PC-3 (cell line): ENCODE measurements at regions not wholly inside any gene's neighbourhood (a gene's known extent, or its start where the extent isn't known, plus 50 kb on each side); places are given as distances from the start of the nearest gene placed in this dataset.

Experiments
- ATAC-seq: fragments of 200-7000 bp; cut with Tn5 transposase; 2 replicates; pipeline ENCODE4 v1.9.1; 2020; ENCODE audit warnings: mild to moderate bottlenecking, moderate library complexity
- BruUV-seq: library from RNA; stranded (reverse); fragments of 400-500 nt; replicated peaks from 2 replicates; lab custom pipeline; 2021; lab: Mats Ljungman, UMichigan
- CTCF ChIA-PET: fragments of 300-600 bp; sonication (Branson Sonifier 250); formaldehyde crosslinking; loops from one replicate; lab custom pipeline; 2022; ENCODE audit warnings: antibody characterized with exemption; lab: Charles Lee
- POLR2A ChIA-PET: fragments of 300-600 bp; sonication (Branson Sonifier 250); formaldehyde crosslinking; loops from one replicate; lab custom pipeline; 2022; ENCODE audit warnings: antibody characterized with exemption; ENCODE audit not compliant: unreplicated experiment; lab: Charles Lee
- DNase-seq: peaks from one replicate; pipeline ENCODE4 v3.0.0-alpha.2; 2015
- H2AFZ ChIP-seq: fragments of 300-600 bp; sonication (generic); 2 replicates; pipeline ENCODE4 v1.6.0; 2016; ENCODE audit warnings: antibody characterized with exemption, low read length
- H3F3A ChIP-seq: fragments of 300-600 bp; sonication (generic); one replicate; pipeline ENCODE4 v1.6.0; 2017; ENCODE audit warnings: antibody characterized with exemption, low read length, control low read depth, mild to moderate bottlenecking; ENCODE audit not compliant: unreplicated experiment
- H3K27ac ChIP-seq: fragments of 300-600 bp; sonication (generic); 2 replicates; pipeline ENCODE4 v1.5.1; 2016; ENCODE audit warnings: mild to moderate bottlenecking, low read length
- H3K27me3 ChIP-seq: fragments of 300-600 bp; sonication (generic); 2 replicates; pipeline ENCODE4 v1.6.1; 2016; ENCODE audit warnings: low read length, mixed read lengths
- H3K36me3 ChIP-seq: fragments of 300-600 bp; sonication (generic); 2 replicates; pipeline ENCODE4 v1.6.1; 2016; ENCODE audit warnings: low read depth, mixed run types, low read length, mixed read lengths
- H3K4me1 ChIP-seq: fragments of 300-600 bp; sonication (generic); 2 replicates; pipeline ENCODE4 v1.5.1; 2016; ENCODE audit warnings: low read length; ENCODE audit not compliant: insufficient read depth
- H3K4me2 ChIP-seq: fragments of 300-600 bp; sonication (generic); 2 replicates; pipeline ENCODE4 v1.6.0; 2016; ENCODE audit warnings: low read length
- H3K4me3 ChIP-seq: fragments of 300-600 bp; sonication (generic); 2 replicates; pipeline ENCODE4 v1.5.1; 2016; ENCODE audit warnings: mild to moderate bottlenecking, low read length, mixed read lengths
- H3K79me2 ChIP-seq: fragments of 300-600 bp; sonication (generic); 2 replicates; pipeline ENCODE4 v1.6.1; 2017; ENCODE audit warnings: low read length, mixed read lengths
- H3K9ac ChIP-seq: fragments of 300-600 bp; sonication (generic); 2 replicates; pipeline ENCODE4 v1.6.0; 2016; ENCODE audit warnings: mild to moderate bottlenecking, low read length
- H3K9me2 ChIP-seq: fragments of 300-600 bp; sonication (generic); replicated peaks from 2 replicates; pipeline ENCODE4 v1.6.1; 2016; ENCODE audit warnings: mixed run types, low read length, mixed read lengths
- H3K9me3 ChIP-seq: fragments of 300-600 bp; sonication (generic); 2 replicates; pipeline ENCODE4 v1.6.1; 2016; ENCODE audit warnings: low read length, mixed read lengths
- H4K20me1 ChIP-seq: fragments of 300-600 bp; sonication (generic); 2 replicates; pipeline ENCODE4 v1.6.1; 2016; ENCODE audit warnings: low read length, mixed read lengths
- CTCF ChIP-seq: fragments of 300-600 bp; sonication (generic); conservative IDR thresholded peaks from 2 replicates; pipeline ENCODE4 v1.5.1; 2017; ENCODE audit warnings: antibody characterized with exemption, low read depth, mild to moderate bottlenecking, low read length
- EZH2 ChIP-seq: fragments of 300-600 bp; sonication (generic); IDR thresholded peaks from one replicate; pipeline ENCODE4 v1.6.1; 2017; ENCODE audit warnings: antibody characterized with exemption, mild to moderate bottlenecking, low read length; ENCODE audit not compliant: unreplicated experiment
- EZH2phosphoT487 ChIP-seq: fragments of 300-600 bp; sonication (generic); IDR thresholded peaks from 2 replicates; pipeline ENCODE4 v1.6.1; 2018; ENCODE audit warnings: mild to moderate bottlenecking, antibody characterized with exemption, low read length, borderline replicate concordance
- intact Hi-C: fragments of 100-400 bp; cut with micrococcal nuclease; formaldehyde crosslinking; loops from 2 replicates; pipeline ENCODE4 v1.9.0; 2023

GRCh38 chr6:50145125-50145524, 95.4 kb upstream of the DEFB112 start:
- Histone ChIP-seq H2AFZ (no peak overlapping the region), H3K36me3 (no peaks in the 10 kb centered on the region), H3K27ac (no peak overlapping the region), H3K9ac (no peak overlapping the region), H3F3A (no peaks in the 10 kb centered on the region), H3K9me2 (no peaks in the 10 kb centered on the region), H3K9me3 (no peaks in the 10 kb centered on the region), H4K20me1 (no peaks in the 10 kb centered on the region), H3K27me3 (peaks cover 3% of the 10 kb centered on the region), H3K79me2 (no peaks in the 10 kb centered on the region), H3K4me2 (no peak overlapping the region), H3K4me3 (no peak overlapping the region), H3K4me1 (no peaks in the 10 kb centered on the region)
- peak; percentile 65 for TF ChIP-seq CTCF
- no peak for TF ChIP-seq EZH2
- no peak for TF ChIP-seq EZH2phosphoT487
- ATAC-seq (no peak), DNase-seq (peak; percentile 39)
- intact Hi-C loops, result no loop called here
- POLR2A ChIA-PET, result no interaction called here
- BruUV-seq, result no TSS peak
- CTCF ChIA-PET, result interaction anchor here (0.6 to 0.7 kb wide), 4 partner anchors 27 to 1905 kb away, joined by 3 to 7 read pairs (median 4); no protein-coding TSS in a partner anchor

GRCh38 chr6:50147371-50147770, 97.6 kb upstream of the DEFB112 start:
- no TSS peak for BruUV-seq
- H3K4me2 ChIP-seq, result no peak overlapping the region
- CTCF ChIA-PET, result no interaction called here

More at GRCh38 chr6:50147371-50147770, 97.6 kb upstream of the DEFB112 start:
- Histone ChIP-seq H4K20me1 (no peaks in the 10 kb centered on the region), H3K9me3 (no peaks in the 10 kb centered on the region), H3F3A (no peaks in the 10 kb centered on the region), H3K9me2 (no peaks in the 10 kb centered on the region), H3K27me3 (peaks cover 22% of the 10 kb centered on the region), H3K79me2 (no peaks in the 10 kb centered on the region), H2AFZ (no peak overlapping the region), H3K27ac (no peak overlapping the region), H3K9ac (no peak overlapping the region), H3K36me3 (no peaks in the 10 kb centered on the region), H3K4me1 (no peaks in the 10 kb centered on the region), H3K4me3 (no peak overlapping the region)
- no peak for TF ChIP-seq EZH2
- no peak for TF ChIP-seq EZH2phosphoT487
- TF ChIP-seq CTCF, result no peak
- DNase-seq, result peak; percentile 15
- intact Hi-C loops, result no loop called here
- no peak for ATAC-seq
- POLR2A ChIA-PET, result no interaction called here
